ENCODE measurements at regions not wholly inside any gene's neighbourhood (a gene's known extent, or its start where the extent isn't known, plus 50 kb on each side); places are given as distances from the start of the nearest gene placed in this dataset.
"Not testable (repeated sequence)": the region's sequence is repeated elsewhere in the genome, so short reads cannot be mapped to it uniquely, and the experiment has no call there.

GRCh38 chr5:120088412-120088811 lies 375.7 kb upstream of the PRR16 start:
- no peak for DNase-seq (ENCODE audit: low read depth)

- DNase-seq (ENCODE audit: low read depth): no peak
Measured at GRCh38 chr5:120088836-120089235, 375.3 kb upstream of the PRR16 start.

- DNase-seq (ENCODE audit: low read depth): no peak
Measured at GRCh38 chr5:120091376-120091948, 372.6 kb upstream of the PRR16 start.

GRCh38 chr5:120092649-120093048 lies 371.5 kb upstream of the PRR16 start:
- no peak for DNase-seq (ENCODE audit: low read depth)

GRCh38 chr5:120093178-120093577 lies 370.9 kb upstream of the PRR16 start:
- DNase-seq (ENCODE audit: low read depth): no peak

GRCh38 chr5:120096413-120096812 lies 367.7 kb upstream of the PRR16 start:
- peak; percentile 71 for DNase-seq (ENCODE audit: low read depth)

DNA sequence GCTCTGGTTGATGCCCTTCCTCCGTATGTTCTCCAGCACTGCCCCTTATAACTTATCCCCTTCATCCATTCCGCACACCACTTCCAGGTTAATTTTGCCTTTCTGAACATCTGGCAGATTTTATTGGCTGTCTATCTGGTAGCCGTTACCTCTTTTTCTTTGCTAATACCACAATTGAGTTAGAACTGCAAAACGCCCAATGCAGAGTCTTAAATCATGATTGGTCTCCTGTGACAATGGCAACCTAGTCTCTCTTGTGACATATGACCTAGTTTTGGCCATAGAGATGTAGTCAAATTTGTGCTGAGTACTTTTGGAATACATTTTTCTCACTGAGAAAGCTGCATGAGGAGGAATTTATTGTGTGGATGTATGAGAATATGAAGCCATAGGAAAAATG lies 365.7 kb upstream of the PRR16 start:
- no peak for DNase-seq (ENCODE audit: low read depth)

DNA sequence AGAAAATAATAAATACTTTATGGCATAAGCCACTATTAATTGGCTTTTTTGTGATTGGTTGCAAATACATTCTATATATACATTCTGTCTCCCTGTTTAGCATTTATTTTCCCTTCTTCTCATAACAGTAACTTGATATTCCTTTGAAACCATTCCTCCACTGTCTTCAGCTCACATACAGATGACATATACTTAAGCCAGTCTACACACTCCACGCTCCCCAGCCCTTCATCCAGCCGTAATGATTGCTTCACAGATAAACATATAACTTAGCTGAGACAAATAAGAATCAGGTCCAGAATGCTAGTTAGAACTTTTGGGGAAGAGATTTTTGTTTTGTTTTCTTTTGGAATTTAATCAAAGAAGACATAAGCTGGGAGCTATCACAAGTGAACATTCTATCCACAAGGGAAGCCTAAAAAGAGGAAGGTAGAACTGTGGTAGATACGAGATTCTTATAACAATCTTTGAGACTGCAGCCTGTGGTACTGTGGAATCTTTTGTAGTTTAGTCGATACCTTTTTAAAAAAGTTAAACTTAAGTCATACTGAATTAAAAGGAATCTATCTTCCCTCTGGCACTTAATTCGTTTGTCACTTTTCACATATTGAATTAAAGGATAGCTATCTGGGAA lies 365.1 kb upstream of the PRR16 start:
- DNase-seq (ENCODE audit: low read depth): no peak

GRCh38 chr5:120101771-120102170 lies 362.3 kb upstream of the PRR16 start:
- DNase-seq (ENCODE audit: low read depth): no peak

DNA sequence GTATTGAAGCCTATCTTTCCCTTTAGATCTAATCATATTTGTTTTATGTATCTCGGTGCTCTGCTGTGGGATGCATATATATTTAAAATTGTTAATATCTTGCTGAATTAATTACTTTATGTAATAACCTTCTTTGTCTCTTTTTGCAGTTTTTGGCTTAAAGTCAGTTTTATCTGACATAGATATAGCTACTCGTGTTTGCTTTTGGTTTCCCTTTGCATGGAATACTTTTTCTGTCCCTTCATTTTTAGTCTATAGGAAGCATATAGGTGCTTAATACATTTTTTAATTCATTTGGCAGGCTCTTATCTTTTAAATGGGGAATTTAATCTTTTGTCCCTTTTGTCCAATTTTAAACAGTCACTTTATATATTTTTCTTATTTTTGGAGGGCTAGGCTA lies 360.6 kb upstream of the PRR16 start:
- DNase-seq (ENCODE audit: low read depth): no peak

GRCh38 chr5:120106912-120107525 lies 357.1 kb upstream of the PRR16 start:
- DNase-seq (ENCODE audit: low read depth): no peak

- peak; percentile 67 for DNase-seq (ENCODE audit: low read depth)
Measured at GRCh38 chr5:120108586-120109248, 355.4 kb upstream of the PRR16 start.

- DNase-seq (ENCODE audit: low read depth): no peak
Measured at GRCh38 chr5:120122703-120123102, 341.4 kb upstream of the PRR16 start.

DNA sequence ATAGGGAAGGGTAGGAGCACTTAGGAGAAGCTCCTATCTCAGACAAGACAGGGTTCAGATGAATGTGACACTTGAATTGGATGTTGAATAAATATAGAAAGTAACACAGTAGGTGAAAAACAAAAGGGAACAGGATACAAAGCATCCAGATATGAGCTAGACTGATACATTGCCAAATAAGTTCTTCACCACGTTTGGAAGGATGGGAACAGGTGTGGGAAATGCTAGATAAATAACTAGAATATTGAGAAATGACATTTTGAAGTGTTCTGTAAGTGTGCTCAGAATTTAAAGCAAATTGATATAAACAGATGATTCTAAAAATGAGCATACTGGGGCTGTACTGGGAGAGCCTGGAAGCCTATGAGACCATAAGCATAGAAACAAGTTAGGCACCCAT lies 340.1 kb upstream of the PRR16 start:
- DNase-seq (ENCODE audit: low read depth): no peak

DNA sequence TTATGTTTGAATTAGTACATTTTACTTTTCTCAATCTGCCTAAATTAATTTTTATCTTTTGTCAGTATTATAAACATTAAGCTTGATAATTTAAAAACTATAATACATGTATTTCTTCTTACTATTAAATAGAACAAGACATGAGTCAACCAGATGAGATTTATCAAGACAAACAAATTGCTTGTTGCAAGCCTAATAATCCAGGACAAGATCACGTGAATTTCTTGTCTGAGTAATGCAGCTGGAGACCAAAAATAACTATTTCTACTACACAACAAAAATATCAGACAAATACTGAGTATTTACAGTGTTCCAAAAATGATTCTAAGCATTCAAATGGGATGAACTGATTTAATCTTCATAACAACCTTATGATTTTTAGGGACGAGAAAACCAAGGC lies 339.1 kb upstream of the PRR16 start:
- DNase-seq (ENCODE audit: low read depth): no peak

- DNase-seq (ENCODE audit: low read depth): not testable (repeated sequence)
Measured at GRCh38 chr5:120132347-120132746, 331.8 kb upstream of the PRR16 start.

GRCh38 chr5:120134944-120135343 lies 329.2 kb upstream of the PRR16 start:
- DNase-seq (ENCODE audit: low read depth): peak; percentile 12

DNA sequence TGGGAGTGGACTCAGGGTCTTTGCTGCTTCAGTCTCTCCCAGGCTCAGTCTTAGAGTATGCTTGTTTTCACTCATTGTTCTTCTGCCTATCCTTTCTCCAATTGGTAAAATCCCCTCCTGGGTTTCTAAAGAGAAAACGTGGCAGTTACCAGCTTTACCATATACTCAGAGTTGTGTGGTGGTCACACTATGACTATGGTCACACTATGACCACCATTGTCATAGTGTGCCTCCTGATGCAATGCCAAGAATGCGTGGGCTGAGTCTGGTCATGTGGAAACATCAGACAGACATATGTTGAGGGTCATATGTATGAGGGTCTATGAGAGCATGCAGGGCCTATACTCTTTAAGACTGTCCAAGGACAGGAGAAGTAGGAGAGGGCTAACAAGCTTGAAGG lies 326.5 kb upstream of the PRR16 start:
- no peak for DNase-seq (ENCODE audit: low read depth)

- DNase-seq (ENCODE audit: low read depth): peak; percentile 97
Measured at GRCh38 chr5:120139039-120139438, 325.1 kb upstream of the PRR16 start.

- DNase-seq (ENCODE audit: low read depth): no peak
Measured at GRCh38 chr5:120140501-120140900, 323.6 kb upstream of the PRR16 start.

DNA sequence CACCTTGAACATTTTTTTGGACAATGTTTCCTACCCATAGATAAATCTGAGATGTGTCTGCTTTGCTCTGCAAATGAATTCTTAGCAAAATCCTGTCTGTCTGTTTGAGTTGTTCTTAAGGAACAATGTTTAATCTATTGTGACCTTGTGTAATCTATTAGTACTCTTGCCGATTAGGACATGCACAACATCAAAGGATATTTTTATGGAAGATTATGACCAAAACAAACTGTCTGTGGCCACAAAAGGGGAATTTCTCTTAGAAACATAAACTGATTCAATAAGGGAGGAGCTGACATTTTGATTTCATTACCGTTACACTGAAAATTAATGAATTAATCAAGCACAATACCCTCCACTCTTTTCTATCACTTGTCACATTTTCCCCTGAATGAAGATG lies 323.0 kb upstream of the PRR16 start:
- no peak for DNase-seq (ENCODE audit: low read depth)

- DNase-seq (ENCODE audit: low read depth): peak; percentile 51
Measured at GRCh38 chr5:120146787-120147186, 317.3 kb upstream of the PRR16 start.

DNA sequence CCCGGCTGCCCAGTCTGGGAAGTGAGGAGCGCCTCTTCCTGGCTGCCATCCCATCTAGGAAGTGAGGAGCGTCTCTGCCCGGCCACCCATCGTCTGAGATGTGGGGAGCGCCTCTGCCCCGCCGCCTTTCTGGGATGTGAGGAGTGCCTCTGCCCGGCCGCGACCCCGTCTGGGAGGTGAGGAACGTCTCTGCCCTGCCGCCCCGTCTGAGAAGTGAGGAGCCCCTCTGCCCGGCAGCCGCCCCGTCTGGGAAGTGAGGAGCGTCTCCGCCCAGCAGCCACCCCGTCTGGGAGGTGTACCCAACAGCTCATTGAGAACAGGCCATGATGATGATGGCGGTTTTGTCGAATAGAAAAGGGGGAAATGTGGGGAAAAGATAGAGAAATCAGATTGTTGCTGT lies 316.2 kb upstream of the PRR16 start:
- DNase-seq (ENCODE audit: low read depth): not testable (repeated sequence)
